ENCODE measurements at regions not wholly inside any gene's neighbourhood (a gene's known extent, or its start where the extent isn't known, plus 50 kb on each side); places are given as distances from the start of the nearest gene placed in this dataset.

DNA sequence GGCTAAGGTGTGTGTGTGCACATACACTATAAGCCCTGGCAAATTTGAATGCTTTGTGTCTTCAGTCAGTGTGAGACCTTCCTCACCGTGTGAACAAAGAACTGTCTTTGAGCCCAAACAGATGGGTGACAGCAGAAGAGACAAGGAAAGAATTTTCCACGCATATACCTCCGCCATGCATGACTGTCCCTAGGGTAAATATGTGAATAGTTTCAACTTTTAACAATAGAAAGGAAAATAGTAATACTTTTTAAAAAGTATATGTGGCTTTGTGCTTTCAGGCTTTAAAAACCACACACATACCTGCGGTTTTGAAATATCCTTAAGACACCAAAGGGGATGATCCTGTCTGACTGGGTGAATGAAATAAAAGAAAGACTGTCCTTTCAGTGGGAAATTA is 438.6 kb upstream of the MPDZ start:
- Histone ChIP-seq H4K5ac (ENCODE audit: insufficient read length, low read depth, low read length) (no peak overlapping the region), H3K79me2 (ENCODE audit: insufficient read depth, low read length) (no peaks in the 10 kb centered on the region), H2AFZ (ENCODE audit: low read length) (no peak overlapping the region), H3K4me1 (ENCODE audit: insufficient read depth, low read length) (peaks cover 3% of the 10 kb centered on the region), H3T11ph (ENCODE audit: low read length) (no peak overlapping the region), H3K14ac (ENCODE audit: insufficient read depth, low read length) (no peak overlapping the region), H3K18ac (ENCODE audit: insufficient read length, low read depth, low read length) (no peak overlapping the region), H3K4me2 (ENCODE audit: insufficient read depth, insufficient read length, low read length) (no peak overlapping the region), H4K20me1 (ENCODE audit: control insufficient read depth, insufficient read depth, insufficient read length) (no peaks in the 10 kb centered on the region), H3K56ac (ENCODE audit: insufficient read length, low read depth, low read length) (no peak overlapping the region), H3K9me3 (ENCODE audit: control insufficient read depth, low read depth, low read length) (no peaks in the 10 kb centered on the region), H2BK120ac (ENCODE audit: low read depth, low read length, poor library complexity, severe bottlenecking) (no peak overlapping the region), H2BK15ac (ENCODE audit: low read depth, low read length) (no peak overlapping the region), H2AK5ac (ENCODE audit: insufficient read length, low read length) (no peak overlapping the region), H3K79me1 (ENCODE audit: insufficient read depth, low read depth, low read length, poor library complexity, severe bottlenecking) (no peaks in the 10 kb centered on the region), H3K27me3 (ENCODE audit: insufficient read depth, low read length) (no peaks in the 10 kb centered on the region), H3K9ac (ENCODE audit: extremely low read depth, insufficient read length, low read length) (no peak overlapping the region), H4K91ac (ENCODE audit: insufficient read length, low read depth, low read length) (no peak overlapping the region), H3K27ac (ENCODE audit: insufficient read length, low read depth, low read length) (no peak overlapping the region), H2BK5ac (ENCODE audit: insufficient read length, low read length) (no peak overlapping the region), H3K4ac (ENCODE audit: low read depth, low read length) (no peak overlapping the region), H3K23me2 (ENCODE audit: insufficient read length, low read depth, low read length, poor library complexity, severe bottlenecking) (no peaks in the 10 kb centered on the region), H4K8ac (replicated peaks; ENCODE audit: insufficient read length, low read depth, low read length) (no peak overlapping the region), H2BK20ac (ENCODE audit: low read depth, low read length, poor library complexity, severe bottlenecking) (no peak overlapping the region), H2BK12ac (ENCODE audit: insufficient read length, low read depth, low read length) (no peak overlapping the region), H3K23ac (ENCODE audit: insufficient read length, low read depth, low read length) (no peak overlapping the region)
- H3K4me1 Mint-ChIP-seq = peaks cover 25 to 32% of the 10 kb centered on the region in 2 experiments
- TF ChIP-seq, protein P1, sequence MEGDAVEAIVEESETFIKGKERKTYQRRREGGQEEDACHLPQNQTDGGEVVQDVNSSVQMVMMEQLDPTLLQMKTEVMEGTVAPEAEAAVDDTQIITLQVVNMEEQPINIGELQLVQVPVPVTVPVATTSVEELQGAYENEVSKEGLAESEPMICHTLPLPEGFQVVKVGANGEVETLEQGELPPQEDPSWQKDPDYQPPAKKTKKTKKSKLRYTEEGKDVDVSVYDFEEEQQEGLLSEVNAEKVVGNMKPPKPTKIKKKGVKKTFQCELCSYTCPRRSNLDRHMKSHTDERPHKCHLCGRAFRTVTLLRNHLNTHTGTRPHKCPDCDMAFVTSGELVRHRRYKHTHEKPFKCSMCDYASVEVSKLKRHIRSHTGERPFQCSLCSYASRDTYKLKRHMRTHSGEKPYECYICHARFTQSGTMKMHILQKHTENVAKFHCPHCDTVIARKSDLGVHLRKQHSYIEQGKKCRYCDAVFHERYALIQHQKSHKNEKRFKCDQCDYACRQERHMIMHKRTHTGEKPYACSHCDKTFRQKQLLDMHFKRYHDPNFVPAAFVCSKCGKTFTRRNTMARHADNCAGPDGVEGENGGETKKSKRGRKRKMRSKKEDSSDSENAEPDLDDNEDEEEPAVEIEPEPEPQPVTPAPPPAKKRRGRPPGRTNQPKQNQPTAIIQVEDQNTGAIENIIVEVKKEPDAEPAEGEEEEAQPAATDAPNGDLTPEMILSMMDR (conservative IDR thresholded peaks at IDR 0.05) = no peak
- WGBS (ENCODE audit: extremely low coverage, insufficient read length, low lambda C conversion rate) = no CpG with 5 or more reads among the region's 4 CpGs
- H3K36me3 Mint-ChIP-seq (ENCODE audit: insufficient read depth in 1 of 3, low read depth in 3 of 3) = no peaks in the 10 kb centered on the region
- no peak overlapping the region for H3K4me3 Mint-ChIP-seq
- H3K27ac Mint-ChIP-seq = no peak overlapping the region
- H3K9me3 Mint-ChIP-seq = 0 out of 5 replicates have a peak, but pooled peaks cover 0 to 3% of the 10 kb centered on the region in 2 experiments
- no peak for DNase-seq
- no peaks in the 10 kb centered on the region for H3K27me3 Mint-ChIP-seq (ENCODE audit: low read depth)
